ENCODE measurements at regions not wholly inside any gene's neighbourhood (a gene's known extent, or its start where the extent isn't known, plus 50 kb on each side); places are given as distances from the start of the nearest gene placed in this dataset.

- Histone ChIP-seq H3K9me3 (ENCODE audit: control insufficient read depth, low read length) (peaks cover 19% of the 10 kb centered on the region), H3K27me3 (replicated peaks; ENCODE audit: control insufficient read depth, insufficient read depth, low read length) (no peaks in the 10 kb centered on the region), H3K9ac (ENCODE audit: low read length) (no peak overlapping the region), H3K4me3 (ENCODE audit: low read length) (no peak overlapping the region), H3K4me1 (ENCODE audit: control insufficient read depth, insufficient read depth, low read length) (no peaks in the 10 kb centered on the region), H3K36me3 (ENCODE audit: control insufficient read depth, insufficient read depth, low read length, severe bottlenecking) (no peaks in the 10 kb centered on the region)
- no peak for DNase-seq (ENCODE audit: low read depth)
These were observed 72.2 kb upstream of the CNKSR3 start for GRCh38 chr6:154582696-154583095.

DNA sequence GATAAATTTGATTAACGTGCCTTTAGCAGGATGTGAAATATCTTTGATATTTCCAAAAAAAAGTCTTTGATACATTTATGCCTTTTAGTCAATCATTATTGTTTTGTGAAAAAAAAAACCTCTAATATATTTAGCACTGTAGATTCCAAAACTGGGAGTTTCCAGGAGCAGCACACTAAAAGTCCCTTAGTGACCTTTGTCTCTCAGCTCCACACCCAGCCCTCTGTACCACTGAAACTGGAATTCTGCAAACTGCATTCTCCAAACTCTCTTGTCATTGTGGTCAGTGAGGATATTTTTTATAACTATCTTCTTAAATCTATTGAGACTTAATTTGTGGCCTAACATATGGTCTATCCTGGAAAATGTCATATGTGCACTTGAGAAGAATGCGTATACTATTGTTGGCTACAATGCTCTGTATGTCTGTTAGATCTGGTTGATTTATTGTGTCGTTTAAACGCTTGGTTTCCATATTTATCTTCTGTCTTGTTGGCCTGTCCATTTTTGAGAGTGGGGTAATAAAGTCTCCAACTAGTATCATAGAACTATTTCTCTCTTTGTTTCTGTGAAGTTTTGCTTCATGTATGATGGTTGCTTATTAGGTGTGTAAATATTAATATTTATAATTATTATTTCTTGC is 73.2 kb upstream of the CNKSR3 start:
- H3K36me3 ChIP-seq (ENCODE audit: control insufficient read depth, insufficient read depth, low read length, severe bottlenecking), result no peaks in the 10 kb centered on the region
- H3K9ac ChIP-seq (ENCODE audit: low read length), result no peak overlapping the region
- H3K4me1 ChIP-seq (ENCODE audit: control insufficient read depth, insufficient read depth, low read length), result no peaks in the 10 kb centered on the region
- no peaks in the 10 kb centered on the region for H3K27me3 ChIP-seq (replicated peaks; ENCODE audit: control insufficient read depth, insufficient read depth, low read length)
- DNase-seq (ENCODE audit: low read depth), result no peak
- H3K4me3 ChIP-seq (ENCODE audit: low read length), result no peak overlapping the region
- peaks cover 19% of the 10 kb centered on the region for H3K9me3 ChIP-seq (ENCODE audit: control insufficient read depth, low read length)

DNA sequence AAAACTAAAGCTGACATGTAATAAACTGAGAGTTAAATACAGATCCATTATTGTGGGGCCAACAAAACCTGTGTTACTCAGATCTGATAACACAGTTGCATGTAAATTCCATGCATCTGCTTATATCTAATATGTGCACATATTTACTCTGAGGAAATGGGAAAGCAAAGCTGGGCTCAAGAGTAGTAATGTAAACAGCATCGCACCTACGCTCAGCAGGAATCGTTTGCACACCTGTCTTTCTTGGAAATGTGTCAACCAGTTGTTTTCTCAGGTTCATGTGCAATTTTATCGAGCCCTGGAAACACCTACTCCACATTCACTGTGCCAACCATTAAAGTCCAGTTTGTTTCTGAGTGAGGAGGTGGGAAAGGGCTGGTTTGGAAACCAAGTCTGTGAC is 80.3 kb upstream of the CNKSR3 start:
- Histone ChIP-seq H3K4me1 (ENCODE audit: control insufficient read depth, insufficient read depth, low read length) (no peaks in the 10 kb centered on the region), H3K4me3 (ENCODE audit: low read length) (no peak overlapping the region), H3K9me3 (ENCODE audit: control insufficient read depth, low read length) (no peaks in the 10 kb centered on the region), H3K27me3 (replicated peaks; ENCODE audit: control insufficient read depth, insufficient read depth, low read length) (no peaks in the 10 kb centered on the region), H3K9ac (ENCODE audit: low read length) (no peak overlapping the region), H3K36me3 (ENCODE audit: control insufficient read depth, insufficient read depth, low read length, severe bottlenecking) (no peaks in the 10 kb centered on the region)
- DNase-seq (ENCODE audit: low read depth), result no peak

- H3K9me3 ChIP-seq (ENCODE audit: control insufficient read depth, low read length), result no peaks in the 10 kb centered on the region
- H3K36me3 ChIP-seq (ENCODE audit: control insufficient read depth, insufficient read depth, low read length, severe bottlenecking), result no peaks in the 10 kb centered on the region
- no peak for DNase-seq (ENCODE audit: low read depth)
- no peak overlapping the region for H3K4me3 ChIP-seq (ENCODE audit: low read length)
- H3K27me3 ChIP-seq (replicated peaks; ENCODE audit: control insufficient read depth, insufficient read depth, low read length), result no peaks in the 10 kb centered on the region
- H3K4me1 ChIP-seq (ENCODE audit: control insufficient read depth, insufficient read depth, low read length), result no peaks in the 10 kb centered on the region
- no peak overlapping the region for H3K9ac ChIP-seq (ENCODE audit: low read length)
These were observed 80.7 kb upstream of the CNKSR3 start for GRCh38 chr6:154591234-154591633.

DNA sequence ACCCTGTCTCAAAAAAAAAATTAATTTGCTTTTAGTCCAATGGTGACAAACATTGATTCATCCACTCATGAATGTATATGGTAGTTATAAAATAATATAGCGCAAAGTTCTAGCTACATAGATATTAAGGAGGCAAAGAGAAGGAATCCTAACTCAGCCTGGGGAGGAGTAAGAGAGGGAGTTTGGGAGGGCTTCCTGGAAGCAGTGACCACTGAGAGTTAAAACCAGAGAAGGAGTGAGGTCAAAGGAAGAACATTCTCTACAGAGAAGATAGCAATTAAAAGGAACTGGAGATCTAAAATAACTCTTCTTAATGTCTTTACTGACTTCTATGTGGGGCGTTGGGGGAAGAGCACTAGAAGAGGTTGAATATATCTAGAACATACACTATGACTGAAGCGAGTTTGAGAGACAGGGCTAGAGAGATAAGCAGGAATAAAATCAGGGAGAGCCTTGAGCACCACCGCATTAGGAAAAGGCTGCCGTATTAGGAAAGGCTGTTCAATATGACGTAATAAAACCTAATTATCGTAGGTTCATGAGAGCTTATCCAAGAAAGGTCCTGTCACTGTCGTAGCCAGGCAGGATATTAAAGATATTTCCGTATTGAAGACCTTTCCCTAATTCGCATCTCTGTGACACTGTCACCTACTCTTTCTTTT is 81.8 kb upstream of the CNKSR3 start:
- Histone ChIP-seq H3K27me3 (replicated peaks; ENCODE audit: control insufficient read depth, insufficient read depth, low read length) (no peaks in the 10 kb centered on the region), H3K36me3 (ENCODE audit: control insufficient read depth, insufficient read depth, low read length, severe bottlenecking) (no peaks in the 10 kb centered on the region), H3K4me3 (ENCODE audit: low read length) (no peak overlapping the region), H3K9ac (ENCODE audit: low read length) (no peak overlapping the region), H3K4me1 (ENCODE audit: control insufficient read depth, insufficient read depth, low read length) (no peaks in the 10 kb centered on the region), H3K9me3 (ENCODE audit: control insufficient read depth, low read length) (no peaks in the 10 kb centered on the region)
- no peak for DNase-seq (ENCODE audit: low read depth)

GRCh38 chr6:154593122-154593521 is 82.6 kb upstream of the CNKSR3 start:
- no peaks in the 10 kb centered on the region for H3K27me3 ChIP-seq (replicated peaks; ENCODE audit: control insufficient read depth, insufficient read depth, low read length)
- no peak for DNase-seq (ENCODE audit: low read depth)

DNA sequence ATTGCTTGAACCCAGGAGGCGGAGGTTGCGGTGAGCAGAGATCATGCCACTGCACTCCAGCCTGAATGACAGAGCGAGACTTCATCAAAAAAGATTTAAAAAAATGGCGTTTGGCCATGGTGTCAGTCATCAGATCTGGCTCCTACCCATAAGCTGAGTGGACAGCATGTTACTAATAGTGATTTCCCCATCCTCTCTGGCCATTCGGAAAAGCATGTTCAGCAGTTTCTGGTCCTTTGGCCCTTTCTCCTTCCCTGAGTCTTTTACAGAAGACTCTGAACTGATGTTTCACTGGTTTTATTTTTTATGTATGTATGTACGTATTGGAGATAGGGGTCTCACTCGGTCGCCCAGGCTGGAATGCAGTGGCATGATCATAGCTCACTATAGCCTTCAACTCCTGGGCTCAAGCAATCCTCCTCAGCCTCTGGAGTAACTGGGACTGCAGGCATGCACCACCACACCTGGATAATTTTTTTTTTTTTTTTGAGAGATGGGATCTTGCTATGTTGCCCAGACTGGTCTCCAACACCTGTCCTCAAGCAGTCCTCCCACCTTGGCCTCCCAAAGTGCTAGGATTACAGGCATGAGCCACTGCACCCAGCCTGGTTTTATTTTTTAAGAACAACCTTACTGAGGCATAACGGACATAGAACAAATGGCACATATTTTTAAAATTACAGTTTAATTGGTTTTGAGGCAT is 84.2 kb upstream of the CNKSR3 start:
- no peak overlapping the region for H3K9ac ChIP-seq (ENCODE audit: low read length)
- no peaks in the 10 kb centered on the region for H3K9me3 ChIP-seq (ENCODE audit: control insufficient read depth, low read length)
- no peaks in the 10 kb centered on the region for H3K36me3 ChIP-seq (ENCODE audit: control insufficient read depth, insufficient read depth, low read length, severe bottlenecking)
- no peak overlapping the region for H3K4me3 ChIP-seq (ENCODE audit: low read length)
- no peaks in the 10 kb centered on the region for H3K27me3 ChIP-seq (replicated peaks; ENCODE audit: control insufficient read depth, insufficient read depth, low read length)
- no peaks in the 10 kb centered on the region for H3K4me1 ChIP-seq (ENCODE audit: control insufficient read depth, insufficient read depth, low read length)
- DNase-seq (ENCODE audit: low read depth), result peak; percentile 11

More at GRCh38 chr6:154593122-154593521, 82.6 kb upstream of the CNKSR3 start:
- Histone ChIP-seq H3K9me3 (ENCODE audit: control insufficient read depth, low read length) (no peaks in the 10 kb centered on the region), H3K4me3 (ENCODE audit: low read length) (no peak overlapping the region), H3K36me3 (ENCODE audit: control insufficient read depth, insufficient read depth, low read length, severe bottlenecking) (no peaks in the 10 kb centered on the region), H3K9ac (ENCODE audit: low read length) (no peak overlapping the region), H3K4me1 (ENCODE audit: control insufficient read depth, insufficient read depth, low read length) (no peaks in the 10 kb centered on the region)

- no peaks in the 10 kb centered on the region for H3K27me3 ChIP-seq (replicated peaks; ENCODE audit: control insufficient read depth, insufficient read depth, low read length)
These were observed 85.1 kb upstream of the CNKSR3 start for GRCh38 chr6:154595538-154595937.

DNA sequence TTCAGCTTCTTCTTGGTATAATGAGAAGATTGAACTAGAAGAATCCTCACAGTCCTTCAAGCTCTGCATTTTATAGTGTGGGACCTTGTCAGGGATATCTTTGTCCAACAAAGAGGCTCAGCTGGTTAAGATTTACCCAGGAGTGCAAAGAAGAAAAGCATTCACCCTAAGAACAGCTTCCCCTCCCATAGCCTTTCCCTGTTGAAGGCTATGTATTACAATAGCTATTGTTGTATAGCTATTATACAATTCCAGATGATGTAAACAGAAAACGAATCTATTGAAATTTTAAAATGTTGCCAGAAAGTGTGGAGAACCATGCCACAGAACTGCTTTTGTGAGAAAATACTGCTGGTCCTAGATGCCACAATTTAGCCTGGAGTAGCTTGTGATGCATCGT is 85.5 kb upstream of the CNKSR3 start:
- no peaks in the 10 kb centered on the region for H3K27me3 ChIP-seq (replicated peaks; ENCODE audit: control insufficient read depth, insufficient read depth, low read length)
- no peak overlapping the region for H3K9ac ChIP-seq (ENCODE audit: low read length)
- H3K36me3 ChIP-seq (ENCODE audit: control insufficient read depth, insufficient read depth, low read length, severe bottlenecking), result no peaks in the 10 kb centered on the region

More at GRCh38 chr6:154595538-154595937, 85.1 kb upstream of the CNKSR3 start:
- Histone ChIP-seq H3K36me3 (ENCODE audit: control insufficient read depth, insufficient read depth, low read length, severe bottlenecking) (no peaks in the 10 kb centered on the region), H3K9ac (ENCODE audit: low read length) (no peak overlapping the region), H3K4me1 (ENCODE audit: control insufficient read depth, insufficient read depth, low read length) (no peaks in the 10 kb centered on the region), H3K4me3 (ENCODE audit: low read length) (no peak overlapping the region), H3K9me3 (ENCODE audit: control insufficient read depth, low read length) (no peaks in the 10 kb centered on the region)
- no peak for DNase-seq (ENCODE audit: low read depth)

GRCh38 chr6:154596701-154597100 is 86.2 kb upstream of the CNKSR3 start:
- no peaks in the 10 kb centered on the region for H3K36me3 ChIP-seq (ENCODE audit: control insufficient read depth, insufficient read depth, low read length, severe bottlenecking)
- H3K27me3 ChIP-seq (replicated peaks; ENCODE audit: control insufficient read depth, insufficient read depth, low read length), result no peaks in the 10 kb centered on the region
- no peak overlapping the region for H3K4me3 ChIP-seq (ENCODE audit: low read length)
- no peaks in the 10 kb centered on the region for H3K4me1 ChIP-seq (ENCODE audit: control insufficient read depth, insufficient read depth, low read length)
- DNase-seq (ENCODE audit: low read depth), result no peak
- H3K9me3 ChIP-seq (ENCODE audit: control insufficient read depth, low read length), result no peaks in the 10 kb centered on the region
- H3K9ac ChIP-seq (ENCODE audit: low read length), result no peak overlapping the region

More for the DNA sequence above, 85.5 kb upstream of the CNKSR3 start:
- H3K4me1 ChIP-seq (ENCODE audit: control insufficient read depth, insufficient read depth, low read length), result no peaks in the 10 kb centered on the region
- no peak overlapping the region for H3K4me3 ChIP-seq (ENCODE audit: low read length)
- no peak for DNase-seq (ENCODE audit: low read depth)
- H3K9me3 ChIP-seq (ENCODE audit: control insufficient read depth, low read length), result no peaks in the 10 kb centered on the region

- no peak overlapping the region for H3K4me3 ChIP-seq (ENCODE audit: low read length)
- H3K9me3 ChIP-seq (ENCODE audit: control insufficient read depth, low read length), result no peaks in the 10 kb centered on the region
- H3K4me1 ChIP-seq (ENCODE audit: control insufficient read depth, insufficient read depth, low read length), result no peaks in the 10 kb centered on the region
- H3K27me3 ChIP-seq (replicated peaks; ENCODE audit: control insufficient read depth, insufficient read depth, low read length), result no peaks in the 10 kb centered on the region
- H3K36me3 ChIP-seq (ENCODE audit: control insufficient read depth, insufficient read depth, low read length, severe bottlenecking), result no peaks in the 10 kb centered on the region
- H3K9ac ChIP-seq (ENCODE audit: low read length), result no peak overlapping the region
- no peak for DNase-seq (ENCODE audit: low read depth)
These were observed 87.9 kb upstream of the CNKSR3 start for GRCh38 chr6:154598399-154598798.

Data from adipocyte (in vitro differentiated cells).